ENCODE measurements at regions not wholly inside any gene's neighbourhood (a gene's known extent, or its start where the extent isn't known, plus 50 kb on each side); places are given as distances from the start of the nearest gene placed in this dataset.
A peak's percentile ranks its signal among the peaks of the same experiment; 100 is the strongest.

DNA sequence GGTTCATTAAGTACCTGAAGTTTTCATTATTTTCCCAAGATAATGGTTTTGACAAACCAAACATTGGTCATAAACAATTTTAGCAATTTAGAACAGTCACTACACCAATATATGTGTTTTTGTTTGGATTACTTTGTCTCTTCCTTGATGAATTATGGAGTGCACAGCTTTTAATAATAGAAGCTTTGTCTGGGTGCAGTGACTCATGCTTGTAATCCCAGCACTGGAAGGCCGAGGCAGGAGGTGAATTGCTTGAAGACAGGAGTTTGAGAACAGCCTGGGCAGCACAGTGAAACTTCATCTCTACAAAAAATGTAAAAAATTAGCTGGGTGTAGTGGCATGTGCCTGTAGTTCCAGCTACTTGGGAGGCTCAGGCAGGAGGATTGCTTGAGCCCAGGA is 89.4 kb upstream of the ANKEF1 start:
- H3K27ac Mint-ChIP-seq (ENCODE audit: low read depth, unreplicated experiment): no peak overlapping the region
- H3K27me3 Mint-ChIP-seq (ENCODE audit: insufficient read depth, unreplicated experiment): no peaks in the 10 kb centered on the region
- H3K4me3 Mint-ChIP-seq (ENCODE audit: unreplicated experiment): no peak overlapping the region
- H3K9me3 Mint-ChIP-seq (ENCODE audit: unreplicated experiment): no peaks in the 10 kb centered on the region
- no peaks in the 10 kb centered on the region for H3K36me3 Mint-ChIP-seq (ENCODE audit: insufficient read depth, unreplicated experiment)
- no peaks in the 10 kb centered on the region for H3K4me1 Mint-ChIP-seq (ENCODE audit: insufficient read depth, unreplicated experiment)
- TF ChIP-seq, protein P1, sequence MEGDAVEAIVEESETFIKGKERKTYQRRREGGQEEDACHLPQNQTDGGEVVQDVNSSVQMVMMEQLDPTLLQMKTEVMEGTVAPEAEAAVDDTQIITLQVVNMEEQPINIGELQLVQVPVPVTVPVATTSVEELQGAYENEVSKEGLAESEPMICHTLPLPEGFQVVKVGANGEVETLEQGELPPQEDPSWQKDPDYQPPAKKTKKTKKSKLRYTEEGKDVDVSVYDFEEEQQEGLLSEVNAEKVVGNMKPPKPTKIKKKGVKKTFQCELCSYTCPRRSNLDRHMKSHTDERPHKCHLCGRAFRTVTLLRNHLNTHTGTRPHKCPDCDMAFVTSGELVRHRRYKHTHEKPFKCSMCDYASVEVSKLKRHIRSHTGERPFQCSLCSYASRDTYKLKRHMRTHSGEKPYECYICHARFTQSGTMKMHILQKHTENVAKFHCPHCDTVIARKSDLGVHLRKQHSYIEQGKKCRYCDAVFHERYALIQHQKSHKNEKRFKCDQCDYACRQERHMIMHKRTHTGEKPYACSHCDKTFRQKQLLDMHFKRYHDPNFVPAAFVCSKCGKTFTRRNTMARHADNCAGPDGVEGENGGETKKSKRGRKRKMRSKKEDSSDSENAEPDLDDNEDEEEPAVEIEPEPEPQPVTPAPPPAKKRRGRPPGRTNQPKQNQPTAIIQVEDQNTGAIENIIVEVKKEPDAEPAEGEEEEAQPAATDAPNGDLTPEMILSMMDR (IDR thresholded peaks at IDR 0.05; ENCODE audit: unreplicated experiment): no peak
- BruUV-seq (replicated peaks): no TSS peak
- peak; percentile 43 for DNase-seq (ENCODE audit: unreplicated experiment)
- CTCF ChIA-PET: interaction anchor here (0.6 to 2.6 kb wide), 6 partner anchors 17 to 1598 kb away, joined by 3 to 14 read pairs (median 4); no protein-coding TSS in a partner anchor
- intact Hi-C loops (cut with micrococcal nuclease): no loop called here
- POLR2A ChIA-PET: no interaction called here

- TF ChIP-seq, protein P1 (IDR thresholded peaks at IDR 0.05; ENCODE audit: unreplicated experiment): no peak
- Mint-ChIP-seq H3K27me3 (ENCODE audit: insufficient read depth, unreplicated experiment) (peaks cover 3% of the 10 kb centered on the region), H3K9me3 (ENCODE audit: unreplicated experiment) (peaks cover under 1% of the 10 kb centered on the region), H3K27ac (ENCODE audit: low read depth, unreplicated experiment) (no peak overlapping the region), H3K4me3 (ENCODE audit: unreplicated experiment) (no peak overlapping the region), H3K4me1 (ENCODE audit: insufficient read depth, unreplicated experiment) (no peaks in the 10 kb centered on the region), H3K36me3 (ENCODE audit: insufficient read depth, unreplicated experiment) (no peaks in the 10 kb centered on the region)
- no TSS peak for BruUV-seq (replicated peaks)
- CTCF ChIA-PET: interaction anchor here (0.8 to 1.4 kb wide), 3 partner anchors 148 to 333 kb away, joined by 3 to 4 read pairs (median 3); no protein-coding TSS in a partner anchor
- POLR2A ChIA-PET: no interaction called here
- no peak for DNase-seq (ENCODE audit: unreplicated experiment)
- intact Hi-C loops (cut with micrococcal nuclease): no loop called here
Observed at GRCh38 chr20:9942736-9943135, 92.1 kb upstream of the ANKEF1 start.

GRCh38 chr20:9940329-9940728 is 94.5 kb upstream of the ANKEF1 start:
- no TSS peak for BruUV-seq (replicated peaks)

GRCh38 chr20:9939231-9939630 is 95.6 kb upstream of the ANKEF1 start:
- Mint-ChIP-seq H3K27ac (ENCODE audit: low read depth, unreplicated experiment) (no peak overlapping the region), H3K27me3 (ENCODE audit: insufficient read depth, unreplicated experiment) (peaks cover 12% of the 10 kb centered on the region), H3K9me3 (ENCODE audit: unreplicated experiment) (peaks cover 7% of the 10 kb centered on the region), H3K4me3 (ENCODE audit: unreplicated experiment) (no peak overlapping the region), H3K36me3 (ENCODE audit: insufficient read depth, unreplicated experiment) (no peaks in the 10 kb centered on the region), H3K4me1 (ENCODE audit: insufficient read depth, unreplicated experiment) (no peaks in the 10 kb centered on the region)
- POLR2A ChIA-PET: interaction anchor here (0.5 to 1.4 kb wide), 2 partner anchors 17 to 566 kb away, joined by 3 read pairs; no protein-coding TSS in a partner anchor
- BruUV-seq (replicated peaks): no TSS peak
- no peak for DNase-seq (ENCODE audit: unreplicated experiment)
- intact Hi-C loops (cut with micrococcal nuclease): no loop called here
- TF ChIP-seq, protein P1 (IDR thresholded peaks at IDR 0.05; ENCODE audit: unreplicated experiment): no peak
- CTCF ChIA-PET: interaction anchor here (0.6 to 1.1 kb wide), 3 partner anchors 27 to 151 kb away, joined by 4 read pairs; no protein-coding TSS in a partner anchor

More at GRCh38 chr20:9940329-9940728, 94.5 kb upstream of the ANKEF1 start:
- H3K36me3 Mint-ChIP-seq (ENCODE audit: insufficient read depth, unreplicated experiment): no peaks in the 10 kb centered on the region
- no peaks in the 10 kb centered on the region for H3K4me1 Mint-ChIP-seq (ENCODE audit: insufficient read depth, unreplicated experiment)
- DNase-seq (ENCODE audit: unreplicated experiment): no peak
- intact Hi-C loops (cut with micrococcal nuclease): no loop called here
- peaks cover 12% of the 10 kb centered on the region for H3K27me3 Mint-ChIP-seq (ENCODE audit: insufficient read depth, unreplicated experiment)
- peaks cover 7% of the 10 kb centered on the region for H3K9me3 Mint-ChIP-seq (ENCODE audit: unreplicated experiment)
- CTCF ChIA-PET: interaction anchor here (0.6 kb wide), 1 partner anchor 936 kb away, joined by 3 read pairs; no protein-coding TSS in a partner anchor
- TF ChIP-seq, protein P1 (IDR thresholded peaks at IDR 0.05; ENCODE audit: unreplicated experiment): no peak
- H3K27ac Mint-ChIP-seq (ENCODE audit: low read depth, unreplicated experiment): no peak overlapping the region
- POLR2A ChIA-PET: no interaction called here
- no peak overlapping the region for H3K4me3 Mint-ChIP-seq (ENCODE audit: unreplicated experiment)
